HEK293 (cell line): ENCODE measurements at regions not wholly inside any gene's neighbourhood (a gene's known extent, or its start where the extent isn't known, plus 50 kb on each side); places are given as distances from the start of the nearest gene placed in this dataset.

ENCODE experiments used
- CTCF ChIA-PET: fragments of 350-600 bp; formaldehyde crosslinking; extraction: SDS; loops from one replicate; lab custom pipeline; 2021; ENCODE audit warnings: antibody characterized with exemption; lab: Yijun Ruan, JAX
- POLR2A ChIA-PET: fragments of 300-600 bp; formaldehyde crosslinking; extraction: SDS; loops from one replicate; lab custom pipeline; 2020; ENCODE audit warnings: antibody characterized with exemption, inconsistent platforms; lab: Yijun Ruan, JAX
- H3K27ac ChIP-seq: fragments of 200-500 bp; sonication (Bioruptor generic); 2 replicates; pipeline ENCODE4 v1.5.1; 2014; ENCODE audit warnings: low read depth, low read length, control low read depth, inconsistent platforms; ENCODE audit errors: extremely low read depth
- H3K36me3 ChIP-seq, 2 experiments: fragments of 200-500 bp in 1 of 2; sonication (Bioruptor generic) in 1 of 2; 1 replicate in 1 of 2; 2 replicates in 1 of 2; pipeline ENCODE4 v1.5.1; 2014 to 2017; ENCODE audit warnings: inconsistent platforms in 2 of 2, low read length in 2 of 2; ENCODE audit not compliant: control insufficient read depth in 2 of 2, insufficient read depth in 1 of 2
- H3K4me1 ChIP-seq: fragments of 200-500 bp; sonication (Bioruptor generic); 2 replicates; pipeline ENCODE4 v1.5.1; 2014; ENCODE audit warnings: mild to moderate bottlenecking, low read length, inconsistent platforms; ENCODE audit not compliant: control insufficient read depth, insufficient read depth
- H3K4me3 ChIP-seq: 2 replicates; pipeline ENCODE4 v1.5.1; 2011; ENCODE audit warnings: low read depth, mild to moderate bottlenecking, control low read depth, low read length, moderate library complexity
- H3K9me3 ChIP-seq: fragments of 200-500 bp; sonication (Bioruptor generic); 2 replicates; pipeline ENCODE4 v1.5.1; 2014; ENCODE audit warnings: low read depth, low read length, inconsistent platforms; ENCODE audit not compliant: control insufficient read depth, insufficient read depth
- EGR2 ChIP-seq: fragments of 450-650 bp; formaldehyde crosslinking; IDR thresholded peaks from 2 replicates; pipeline ENCODE4 v1.5.1; 2016; ENCODE audit warnings: low read depth, missing biosample characterization, missing genetic modification characterization
- HOXD13 ChIP-seq: sonication (generic); formaldehyde crosslinking; IDR thresholded peaks from 2 replicates; pipeline ENCODE4 v1.8.0; 2022; ENCODE audit warnings: missing genetic modification reagents, borderline replicate concordance
- KLF8 ChIP-seq: fragments of 450-650 bp; formaldehyde crosslinking; IDR thresholded peaks from 2 replicates; pipeline ENCODE4 v1.5.1; 2016; ENCODE audit warnings: missing biosample characterization, missing genetic modification characterization
- SALL2 ChIP-seq: fragments of 450-650 bp; formaldehyde crosslinking; IDR thresholded peaks from 2 replicates; pipeline ENCODE4 v1.5.0; 2017; ENCODE audit warnings: missing biosample characterization, mild to moderate bottlenecking, missing genetic modification characterization, borderline replicate concordance
- SCRT1 ChIP-seq: fragments of 450-650 bp; formaldehyde crosslinking; IDR thresholded peaks from 2 replicates; pipeline ENCODE4 v1.5.1; 2016; ENCODE audit warnings: missing biosample characterization, missing genetic modification characterization, borderline replicate concordance
- ZBTB21 ChIP-seq: fragments of 450-650 bp; formaldehyde crosslinking; IDR thresholded peaks from 2 replicates; pipeline ENCODE4 v1.5.1; 2017; ENCODE audit warnings: missing biosample characterization, missing genetic modification characterization
- ZFHX2 ChIP-seq: fragments of 450-650 bp; formaldehyde crosslinking; conservative IDR thresholded peaks from 2 replicates; pipeline ENCODE4 v1.5.1; 2016; ENCODE audit warnings: missing biosample characterization, missing genetic modification characterization
- ZNF10 ChIP-seq: fragments of 450-650 bp; formaldehyde crosslinking; IDR thresholded peaks from 2 replicates; pipeline ENCODE4 v1.5.1; 2017; ENCODE audit warnings: missing biosample characterization, missing genetic modification characterization
- ZNF184 ChIP-seq: fragments of 450-650 bp; IDR thresholded peaks from 2 replicates; pipeline ENCODE4 v1.5.1; 2018; ENCODE audit warnings: missing biosample characterization, mild to moderate bottlenecking, missing genetic modification characterization
- ZNF19 ChIP-seq: fragments of 450-650 bp; formaldehyde crosslinking; IDR thresholded peaks from 2 replicates; pipeline ENCODE4; 2016; ENCODE audit warnings: missing biosample characterization, missing genetic modification characterization, low read depth
- ZNF404 ChIP-seq: fragments of 450-650 bp; formaldehyde crosslinking; IDR thresholded peaks from 2 replicates; pipeline ENCODE4 v1.5.1; 2017; ENCODE audit warnings: missing biosample characterization, missing genetic modification characterization
- ZNF544 ChIP-seq: fragments of 450-650 bp; formaldehyde crosslinking; IDR thresholded peaks from 2 replicates; pipeline ENCODE4 v1.5.0; 2017; ENCODE audit warnings: missing biosample characterization, missing genetic modification characterization
- ZNF624 ChIP-seq: fragments of 450-650 bp; formaldehyde crosslinking; IDR thresholded peaks from 2 replicates; pipeline ENCODE4 v1.5.1; 2017; ENCODE audit warnings: missing biosample characterization, missing genetic modification characterization
- ZNF626 ChIP-seq: fragments of 450-650 bp; sonication (Bioruptor Pico); formaldehyde crosslinking; IDR thresholded peaks from 2 replicates; pipeline ENCODE4 v1.5.1; 2018; ENCODE audit warnings: missing biosample characterization, missing genetic modification characterization, inconsistent platforms
- ZNF629 ChIP-seq: fragments of 450-650 bp; formaldehyde crosslinking; IDR thresholded peaks from 2 replicates; pipeline ENCODE4 v1.5.1; 2017; ENCODE audit warnings: missing biosample characterization, missing genetic modification characterization
- ZNF639 ChIP-seq: fragments of 450-650 bp; formaldehyde crosslinking; IDR thresholded peaks from 2 replicates; pipeline ENCODE4 v1.5.1; 2016; ENCODE audit warnings: missing biosample characterization, missing genetic modification characterization
- ZNF658 ChIP-seq: fragments of 450-650 bp; formaldehyde crosslinking; IDR thresholded peaks from 2 replicates; pipeline ENCODE4; 2016; ENCODE audit warnings: missing biosample characterization, missing genetic modification characterization
- ZNF747 ChIP-seq: fragments of 450-650 bp; formaldehyde crosslinking; IDR thresholded peaks from 2 replicates; pipeline ENCODE4 v1.5.1; 2016; ENCODE audit warnings: missing biosample characterization, missing genetic modification characterization
- TF ChIP-seq, protein P1 (sequence below): fragments of 450-650 bp; formaldehyde crosslinking; IDR thresholded peaks from 2 replicates; pipeline ENCODE4 v1.5.1; 2016; ENCODE audit warnings: missing biosample characterization, missing genetic modification characterization, borderline replicate concordance

DNA sequence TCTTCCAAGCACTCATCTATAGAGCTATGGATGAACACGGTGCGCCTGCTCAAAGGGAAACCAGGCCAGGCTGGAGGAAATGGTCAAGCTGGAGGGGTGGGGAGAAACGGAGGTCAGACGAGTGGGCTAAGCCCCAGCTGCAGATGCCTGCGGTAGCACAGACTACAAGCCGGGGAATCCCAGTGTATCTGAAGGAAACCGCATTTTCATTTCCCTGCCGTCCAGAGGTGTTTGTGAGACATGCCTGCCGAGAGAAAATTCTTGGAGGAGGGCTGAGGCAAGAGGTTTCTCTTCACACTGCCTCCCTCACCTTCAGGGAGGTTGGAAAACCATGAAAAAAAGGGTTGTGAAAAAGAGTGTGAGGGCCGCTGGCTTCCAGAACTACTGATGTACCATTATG, 102.0 kb upstream of the FOXN3 start:
- no peak overlapping the region for H3K27ac ChIP-seq
- TF ChIP-seq ZFHX2 (tag by site-specific recombination) (no peak), ZNF544 (no peak), ZNF184 (tag by site-specific recombination) (no peak), ZNF658 (no peak)
- CTCF ChIA-PET, result no interaction called here
- no peak overlapping the region for H3K4me3 ChIP-seq
- no peaks in the 10 kb centered on the region for H3K4me1 ChIP-seq
- H3K9me3 ChIP-seq, result no peaks in the 10 kb centered on the region
- POLR2A ChIA-PET, result no interaction called here
- no peaks in the 10 kb centered on the region for H3K36me3 ChIP-seq

DNA sequence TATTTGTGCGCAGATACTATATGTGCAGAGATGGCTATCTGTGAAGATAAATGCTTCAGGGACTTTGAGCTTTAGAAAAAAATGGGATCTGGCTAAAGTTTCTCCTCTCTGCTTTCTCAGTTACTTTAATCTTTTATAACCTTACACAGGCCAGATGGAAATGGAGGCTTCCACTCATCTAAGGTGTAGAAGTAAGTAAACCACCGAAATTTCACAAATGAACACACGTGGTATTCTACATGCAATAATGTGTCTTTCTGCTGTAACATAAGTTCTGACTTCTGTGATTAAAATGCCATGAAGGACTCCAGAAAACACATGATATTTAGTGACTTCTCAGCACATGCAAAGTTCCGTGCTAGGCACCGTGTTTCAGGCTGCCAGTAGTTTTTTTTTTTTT, 99.1 kb upstream of the FOXN3 start:
- no peak overlapping the region for H3K27ac ChIP-seq
- TF ChIP-seq SCRT1 (tag by site-specific recombination) (no peak), ZBTB21 (no peak), ZNF639 (no peak), ZNF626 (tag by site-specific recombination) (no peak), HOXD13 (CRISPR knock-in tag) (no peak), KLF8 (no peak), ZNF10 (tag by site-specific recombination) (no peak), ZNF404 (tag by site-specific recombination) (no peak), ZNF629 (tag by site-specific recombination) (no peak), ZNF624 (tag by site-specific recombination) (no peak), ZNF19 (tag by site-specific recombination) (no peak), ZNF747 (tag by site-specific recombination) (no peak), EGR2 (tag by site-specific recombination) (no peak)
- TF ChIP-seq, protein P1, sequence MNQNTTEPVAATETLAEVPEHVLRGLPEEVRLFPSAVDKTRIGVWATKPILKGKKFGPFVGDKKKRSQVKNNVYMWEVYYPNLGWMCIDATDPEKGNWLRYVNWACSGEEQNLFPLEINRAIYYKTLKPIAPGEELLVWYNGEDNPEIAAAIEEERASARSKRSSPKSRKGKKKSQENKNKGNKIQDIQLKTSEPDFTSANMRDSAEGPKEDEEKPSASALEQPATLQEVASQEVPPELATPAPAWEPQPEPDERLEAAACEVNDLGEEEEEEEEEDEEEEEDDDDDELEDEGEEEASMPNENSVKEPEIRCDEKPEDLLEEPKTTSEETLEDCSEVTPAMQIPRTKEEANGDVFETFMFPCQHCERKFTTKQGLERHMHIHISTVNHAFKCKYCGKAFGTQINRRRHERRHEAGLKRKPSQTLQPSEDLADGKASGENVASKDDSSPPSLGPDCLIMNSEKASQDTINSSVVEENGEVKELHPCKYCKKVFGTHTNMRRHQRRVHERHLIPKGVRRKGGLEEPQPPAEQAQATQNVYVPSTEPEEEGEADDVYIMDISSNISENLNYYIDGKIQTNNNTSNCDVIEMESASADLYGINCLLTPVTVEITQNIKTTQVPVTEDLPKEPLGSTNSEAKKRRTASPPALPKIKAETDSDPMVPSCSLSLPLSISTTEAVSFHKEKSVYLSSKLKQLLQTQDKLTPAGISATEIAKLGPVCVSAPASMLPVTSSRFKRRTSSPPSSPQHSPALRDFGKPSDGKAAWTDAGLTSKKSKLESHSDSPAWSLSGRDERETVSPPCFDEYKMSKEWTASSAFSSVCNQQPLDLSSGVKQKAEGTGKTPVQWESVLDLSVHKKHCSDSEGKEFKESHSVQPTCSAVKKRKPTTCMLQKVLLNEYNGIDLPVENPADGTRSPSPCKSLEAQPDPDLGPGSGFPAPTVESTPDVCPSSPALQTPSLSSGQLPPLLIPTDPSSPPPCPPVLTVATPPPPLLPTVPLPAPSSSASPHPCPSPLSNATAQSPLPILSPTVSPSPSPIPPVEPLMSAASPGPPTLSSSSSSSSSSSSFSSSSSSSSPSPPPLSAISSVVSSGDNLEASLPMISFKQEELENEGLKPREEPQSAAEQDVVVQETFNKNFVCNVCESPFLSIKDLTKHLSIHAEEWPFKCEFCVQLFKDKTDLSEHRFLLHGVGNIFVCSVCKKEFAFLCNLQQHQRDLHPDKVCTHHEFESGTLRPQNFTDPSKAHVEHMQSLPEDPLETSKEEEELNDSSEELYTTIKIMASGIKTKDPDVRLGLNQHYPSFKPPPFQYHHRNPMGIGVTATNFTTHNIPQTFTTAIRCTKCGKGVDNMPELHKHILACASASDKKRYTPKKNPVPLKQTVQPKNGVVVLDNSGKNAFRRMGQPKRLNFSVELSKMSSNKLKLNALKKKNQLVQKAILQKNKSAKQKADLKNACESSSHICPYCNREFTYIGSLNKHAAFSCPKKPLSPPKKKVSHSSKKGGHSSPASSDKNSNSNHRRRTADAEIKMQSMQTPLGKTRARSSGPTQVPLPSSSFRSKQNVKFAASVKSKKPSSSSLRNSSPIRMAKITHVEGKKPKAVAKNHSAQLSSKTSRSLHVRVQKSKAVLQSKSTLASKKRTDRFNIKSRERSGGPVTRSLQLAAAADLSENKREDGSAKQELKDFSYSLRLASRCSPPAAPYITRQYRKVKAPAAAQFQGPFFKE (tag by site-specific recombination), result no peak
- TF ChIP-seq, all 188 proteins: peak for 0
- no peaks in the 10 kb centered on the region for H3K4me1 ChIP-seq
- ChIA-PET CTCF (no interaction called here), POLR2A (no interaction called here)
- no peaks in the 10 kb centered on the region for H3K36me3 ChIP-seq
- no peak overlapping the region for H3K4me3 ChIP-seq
- H3K9me3 ChIP-seq, result no peaks in the 10 kb centered on the region

DNA sequence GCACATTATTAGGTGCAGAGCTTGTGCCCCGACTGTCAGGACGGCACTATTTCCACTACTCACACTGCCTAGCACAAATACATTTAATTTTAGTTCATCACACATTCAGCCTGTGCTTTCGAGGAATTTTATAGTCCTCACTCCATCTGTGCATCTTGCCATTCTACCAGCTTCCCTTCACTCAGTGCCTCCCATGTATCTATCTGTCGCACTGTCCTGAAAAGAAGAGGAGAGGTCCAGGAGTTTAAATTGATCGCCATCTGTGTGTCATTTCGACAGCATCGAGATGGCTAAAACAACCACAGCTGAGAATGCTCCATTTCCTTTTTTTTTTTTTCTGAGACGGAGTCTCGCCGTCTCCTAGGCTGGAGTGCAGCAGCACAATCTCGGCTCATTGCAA, 97.6 kb upstream of the FOXN3 start:
- no peak overlapping the region for H3K27ac ChIP-seq
- H3K4me3 ChIP-seq, result no peak overlapping the region
- CTCF ChIA-PET, result no interaction called here
- POLR2A ChIA-PET, result no interaction called here
- no peaks in the 10 kb centered on the region for H3K4me1 ChIP-seq
- no peaks in the 10 kb centered on the region for H3K9me3 ChIP-seq
- no peak for TF ChIP-seq SALL2
- no peaks in the 10 kb centered on the region for H3K36me3 ChIP-seq
